Medulla oblongata (tissue), 1 donor: ENCODE measurements at regions not wholly inside any gene's neighbourhood (a gene's known extent, or its start where the extent isn't known, plus 50 kb on each side); places are given as distances from the start of the nearest gene placed in this dataset.
"Not testable (repeated sequence)": the region's sequence is repeated elsewhere in the genome, so short reads cannot be mapped to it uniquely, and the experiment has no call there.

Experiments
- DNase-seq: peaks from one replicate; pipeline ENCODE4 v3.0.0-alpha.2; 2015; ENCODE audit errors: extremely low spot score

DNA sequence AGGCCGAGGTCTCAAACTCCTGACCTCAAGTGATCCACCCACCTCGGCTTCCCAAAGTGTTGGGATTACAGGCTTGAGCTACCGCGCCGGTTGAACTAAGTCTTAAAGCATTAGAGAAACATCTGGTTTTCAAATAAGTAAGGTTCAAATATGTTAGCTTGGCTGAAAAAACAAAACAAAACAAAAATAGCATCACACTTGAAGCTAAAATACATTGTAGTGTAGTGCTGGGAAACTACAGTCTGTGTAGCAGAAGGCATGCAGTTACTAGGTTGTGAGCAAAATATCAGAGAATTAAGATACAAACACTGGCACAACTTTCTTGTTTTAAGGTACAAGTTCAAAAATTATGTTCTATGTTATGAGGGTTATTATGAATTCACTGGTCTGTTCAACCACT is 224.8 kb upstream of the CHORDC1 start:
- DNase-seq: no peak

DNA sequence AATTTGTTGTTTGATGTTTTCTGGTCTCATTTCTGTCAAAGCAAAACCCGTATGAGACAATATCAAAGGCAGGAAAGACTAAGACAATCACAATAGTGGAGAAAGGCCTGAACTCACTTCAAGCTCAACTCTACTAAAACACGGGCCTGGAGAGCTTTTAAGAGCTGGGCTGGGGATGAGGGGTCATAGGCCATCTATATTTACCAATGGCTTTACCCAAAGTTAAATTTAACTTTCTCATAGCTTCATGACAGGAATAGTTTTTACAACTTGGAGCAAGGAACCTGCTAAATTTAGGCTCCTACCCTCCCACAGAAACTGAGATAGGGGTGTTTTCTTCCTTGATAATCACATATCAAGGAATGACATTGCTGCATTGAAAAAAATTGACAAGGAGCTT is 223.4 kb upstream of the CHORDC1 start:
- no peak for DNase-seq

DNA sequence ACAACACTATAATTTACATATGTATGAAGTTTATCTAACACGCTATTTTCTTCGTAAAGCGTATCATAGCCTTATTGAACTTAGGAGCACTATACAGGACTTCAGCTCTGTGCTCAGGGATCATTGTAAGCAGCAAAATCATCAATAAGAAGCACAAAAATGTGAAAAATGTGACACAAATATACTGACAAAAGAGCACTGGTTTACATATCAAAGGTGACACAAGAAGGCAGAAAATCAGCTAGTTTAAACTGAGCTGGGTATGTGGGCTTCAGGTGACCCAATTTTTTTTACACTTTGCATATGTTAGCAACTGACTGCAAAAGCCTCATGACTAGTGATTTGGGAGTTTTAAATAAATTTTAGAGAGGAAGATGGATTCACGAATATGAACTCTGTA is 215.2 kb upstream of the CHORDC1 start:
- DNase-seq: no peak

DNA sequence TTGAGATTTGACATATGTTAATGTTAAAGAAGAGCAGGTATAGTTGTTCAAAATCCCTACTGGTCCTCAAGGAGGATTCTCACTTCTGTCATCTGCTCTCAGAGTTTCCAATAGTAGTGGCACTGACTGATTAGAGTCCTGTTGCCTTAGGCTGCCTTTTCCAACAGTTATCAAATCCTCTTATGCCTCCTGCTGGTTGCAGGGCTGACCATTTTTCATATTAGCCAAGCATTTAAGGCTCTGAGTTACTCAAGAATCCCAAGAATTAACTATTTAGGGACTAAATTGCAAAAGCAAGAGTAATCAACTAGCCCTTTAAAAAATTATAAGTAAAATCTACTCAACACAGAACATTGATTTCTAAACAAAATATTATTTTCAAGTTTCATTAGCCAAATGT is 212.0 kb upstream of the CHORDC1 start:
- peak; percentile 29 for DNase-seq

DNA sequence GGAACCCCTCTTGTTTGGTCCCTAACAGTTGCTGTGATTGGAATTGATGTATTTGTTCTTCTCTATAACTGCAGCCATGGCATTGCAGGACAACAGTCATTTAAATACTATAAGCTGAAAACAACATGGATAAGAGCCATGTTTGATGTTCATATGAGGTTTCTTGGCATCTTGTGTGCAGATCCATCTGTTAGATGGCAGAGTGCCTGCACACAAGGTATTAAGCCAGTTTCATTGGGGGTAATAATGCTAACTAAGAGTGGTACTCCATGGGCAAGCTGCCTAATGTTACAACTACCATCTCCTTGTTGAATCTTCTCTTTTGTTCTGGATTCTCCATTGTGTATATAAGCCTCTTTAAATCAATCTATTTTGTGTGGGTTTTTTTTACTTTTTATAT is 206.0 kb upstream of the CHORDC1 start:
- no peak for DNase-seq

DNA sequence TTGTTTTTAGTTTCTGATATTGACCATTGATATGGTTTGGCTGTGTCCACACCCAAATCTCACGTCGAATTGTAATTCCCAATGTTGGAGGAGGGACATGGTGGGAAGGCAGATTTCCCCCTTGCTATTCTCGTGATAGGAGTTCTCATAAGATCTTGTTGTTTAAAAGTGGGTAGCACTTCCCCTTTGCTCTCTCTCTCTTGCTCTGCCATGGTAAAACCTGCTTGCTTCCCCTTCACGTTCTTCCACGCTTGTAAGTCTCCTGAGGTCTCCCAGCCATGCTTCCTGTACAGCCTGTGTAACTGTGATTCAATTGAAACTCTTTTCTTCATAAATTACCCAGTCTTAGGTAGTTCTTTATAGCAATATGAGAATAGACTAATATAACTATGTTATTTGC is 203.6 kb upstream of the CHORDC1 start:
- no peak for DNase-seq

DNA sequence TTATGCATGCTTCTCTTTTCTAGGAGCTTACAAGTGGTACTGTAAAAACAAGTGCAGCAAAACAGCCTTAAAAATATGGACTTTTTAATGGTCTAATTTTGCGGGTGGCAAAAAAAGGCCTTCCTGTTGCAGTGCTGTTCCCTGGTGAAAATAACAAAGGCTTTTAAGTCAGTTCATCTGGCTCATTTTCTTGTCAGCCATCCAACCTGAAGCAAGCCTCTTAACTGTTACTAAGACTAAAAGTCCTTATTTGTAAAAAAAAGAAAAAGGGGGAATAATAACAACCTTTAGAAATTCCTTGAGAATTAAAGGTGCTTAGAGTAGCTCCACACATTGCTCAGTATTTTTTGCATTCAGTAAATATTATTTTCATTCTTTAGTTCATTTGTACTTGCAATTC is 200.5 kb upstream of the CHORDC1 start:
- peak; percentile 55 for DNase-seq

DNA sequence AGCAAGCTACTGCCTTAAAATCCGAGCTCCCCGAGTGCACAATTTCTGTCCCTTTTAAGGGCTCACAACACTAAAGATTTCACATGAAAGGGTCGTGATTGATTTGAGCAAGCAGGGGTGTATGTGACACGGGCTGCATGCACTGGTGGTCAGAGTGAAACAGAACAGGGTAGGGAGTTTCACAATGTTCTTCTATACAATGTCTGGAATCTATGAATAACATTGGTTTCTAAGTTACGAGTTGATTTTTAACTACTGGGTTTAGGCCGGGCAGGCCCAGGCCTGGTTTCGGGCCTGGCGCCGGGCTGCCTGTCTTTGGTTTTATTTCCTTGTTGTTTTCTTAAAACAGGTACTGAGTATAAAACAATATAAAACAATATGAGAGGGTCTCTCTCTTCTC is 199.9 kb upstream of the CHORDC1 start:
- DNase-seq: not testable (repeated sequence)

DNA sequence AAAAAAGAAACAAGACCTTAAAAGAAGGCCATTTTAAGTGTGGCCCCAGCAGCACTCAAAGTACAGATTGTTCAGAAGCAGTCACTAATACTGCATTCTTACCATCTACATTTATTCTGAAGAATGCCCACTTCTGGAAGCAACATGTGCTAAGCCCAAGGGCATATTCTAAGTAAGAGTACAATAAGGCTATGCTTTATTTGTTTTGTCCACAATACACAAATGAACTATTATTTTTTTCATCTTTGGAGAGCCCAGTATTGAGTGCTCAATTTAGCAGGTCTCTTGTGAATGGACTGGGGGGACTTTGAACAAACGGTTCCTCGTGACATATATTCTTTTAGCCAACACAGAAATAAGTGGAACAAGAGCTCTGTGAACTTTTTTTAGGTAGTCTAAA is 191.4 kb upstream of the CHORDC1 start:
- no peak for DNase-seq

DNA sequence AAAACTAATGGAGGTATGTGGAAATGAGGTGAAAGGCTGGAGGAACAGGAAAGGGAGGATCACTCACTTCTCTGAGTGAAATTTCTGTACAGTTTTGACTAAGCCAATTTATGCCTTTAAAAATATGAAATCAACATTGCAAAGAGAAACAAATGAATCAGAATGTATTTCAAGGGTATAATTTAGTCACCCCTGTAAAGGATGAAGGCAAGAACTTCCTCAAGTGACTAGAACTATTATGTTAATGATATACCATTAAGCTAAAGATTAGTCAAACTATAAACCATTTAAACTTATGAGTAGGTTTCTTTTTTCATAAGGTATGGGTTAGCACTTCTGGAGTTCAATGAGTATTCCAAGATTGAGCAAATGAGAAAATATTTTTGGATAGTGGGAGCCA is 184.5 kb upstream of the CHORDC1 start:
- no peak for DNase-seq

DNA sequence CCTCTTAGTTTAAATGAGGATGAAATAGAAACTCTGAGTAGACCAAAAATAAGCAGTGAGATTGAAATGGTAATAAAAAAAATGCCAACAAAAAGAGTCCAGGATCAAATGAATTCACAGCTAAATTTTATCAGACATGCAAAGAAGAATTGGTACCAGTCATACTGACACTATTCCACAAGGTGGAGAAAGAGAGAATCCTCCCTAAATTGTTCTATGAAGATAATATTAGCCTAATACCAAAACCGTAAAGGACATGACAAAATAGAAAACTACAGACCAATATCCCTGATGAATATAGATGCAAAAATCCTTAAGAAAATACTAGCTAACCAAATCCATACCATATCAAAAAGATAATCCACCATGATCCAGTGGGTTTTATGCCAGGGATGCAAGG is 169.8 kb upstream of the CHORDC1 start:
- DNase-seq: no peak

DNA sequence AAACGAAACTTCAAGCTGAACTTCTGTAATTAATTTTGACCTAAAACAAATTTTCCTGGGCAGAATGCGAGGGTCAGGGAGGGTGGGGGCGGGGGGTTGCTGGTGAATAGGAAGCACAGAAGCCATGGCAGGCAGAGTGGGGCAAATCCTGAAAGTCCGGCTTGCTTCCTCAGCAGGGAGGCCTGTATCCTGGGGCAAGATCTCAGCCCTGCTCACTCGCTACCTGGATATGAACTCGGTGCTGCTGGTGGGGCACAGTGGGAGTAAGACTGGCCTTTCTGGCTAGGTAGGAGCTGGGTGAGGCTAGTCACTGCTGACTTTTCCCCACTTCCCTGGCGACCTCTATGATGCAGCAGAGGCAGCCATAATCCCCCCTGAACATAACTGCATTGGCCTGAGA is 168.9 kb upstream of the CHORDC1 start:
- DNase-seq: no peak

DNA sequence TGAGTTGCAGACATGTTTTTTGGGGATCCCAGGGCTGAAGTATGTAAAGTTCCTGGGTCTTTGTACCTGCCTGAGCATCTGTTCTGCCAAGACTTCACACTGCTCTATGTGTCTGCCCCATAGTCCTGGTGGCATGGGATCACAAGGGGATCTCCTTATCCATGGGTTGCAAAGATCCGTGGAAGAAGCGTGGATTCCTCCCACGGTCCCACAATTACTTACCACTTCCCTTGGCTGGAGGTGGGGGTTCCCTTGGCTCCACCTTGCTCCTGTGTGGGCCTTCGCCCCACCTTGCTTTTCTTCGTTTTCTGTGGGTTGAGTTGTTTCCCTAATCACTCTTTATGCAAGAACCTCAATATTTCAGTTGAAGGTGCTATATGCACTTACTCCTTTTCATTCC is 157.4 kb upstream of the CHORDC1 start:
- DNase-seq: no peak

DNA sequence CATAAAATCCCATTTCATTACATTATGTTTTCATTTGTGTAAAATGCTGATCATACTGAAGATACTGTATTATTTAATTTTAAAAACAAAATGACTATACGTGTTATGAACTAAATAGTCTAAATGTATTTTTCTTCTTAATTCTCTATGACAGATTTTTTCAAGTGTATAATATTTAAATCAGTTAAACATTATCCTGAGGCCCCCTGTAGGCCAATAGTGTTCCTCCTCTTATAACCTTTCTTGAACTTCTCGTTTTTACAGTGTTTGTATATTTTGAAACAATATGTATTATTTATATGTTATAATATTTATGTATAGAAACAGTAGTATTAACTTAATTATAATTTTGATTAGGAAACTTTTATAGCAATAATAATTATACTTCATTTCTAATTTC is 151.1 kb upstream of the CHORDC1 start:
- DNase-seq: no peak

DNA sequence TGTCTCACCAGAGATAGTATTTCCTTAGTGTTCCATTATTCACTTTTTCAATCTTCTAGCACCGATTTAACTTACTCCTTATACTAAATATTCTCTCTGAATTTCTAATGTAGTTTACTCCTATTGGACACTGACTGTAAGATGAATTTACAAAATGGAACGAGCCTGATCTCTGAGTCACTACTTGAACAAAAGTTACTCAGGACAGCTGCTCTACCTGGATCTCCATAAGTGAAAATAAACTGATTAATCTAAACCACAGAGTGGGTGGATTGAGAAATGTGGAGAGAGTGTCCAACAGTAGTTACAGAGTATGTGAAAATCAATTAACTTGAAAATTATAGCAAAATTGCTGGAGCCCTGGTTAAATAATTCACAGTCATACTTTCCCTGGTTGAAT is 141.7 kb upstream of the CHORDC1 start:
- DNase-seq: no peak

DNA sequence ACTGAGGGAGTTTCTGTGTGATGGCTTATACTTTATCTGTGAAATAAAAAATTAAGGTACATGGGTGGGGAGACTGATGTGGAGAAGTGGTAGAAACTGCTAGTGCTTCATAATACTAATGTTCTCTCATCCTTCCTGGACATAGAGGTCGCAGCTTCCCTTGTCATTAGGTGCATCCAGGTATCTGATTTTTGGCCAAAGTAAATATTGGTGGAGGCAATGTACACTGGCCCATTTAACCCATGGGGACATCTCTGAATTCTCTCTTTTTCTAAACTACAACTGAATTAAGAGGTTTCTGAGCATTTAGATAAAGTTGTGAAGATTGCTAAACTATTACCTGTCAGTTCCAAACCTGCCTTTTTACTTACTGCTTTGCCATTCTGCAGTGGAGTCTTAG is 140.9 kb upstream of the CHORDC1 start:
- DNase-seq: no peak

DNA sequence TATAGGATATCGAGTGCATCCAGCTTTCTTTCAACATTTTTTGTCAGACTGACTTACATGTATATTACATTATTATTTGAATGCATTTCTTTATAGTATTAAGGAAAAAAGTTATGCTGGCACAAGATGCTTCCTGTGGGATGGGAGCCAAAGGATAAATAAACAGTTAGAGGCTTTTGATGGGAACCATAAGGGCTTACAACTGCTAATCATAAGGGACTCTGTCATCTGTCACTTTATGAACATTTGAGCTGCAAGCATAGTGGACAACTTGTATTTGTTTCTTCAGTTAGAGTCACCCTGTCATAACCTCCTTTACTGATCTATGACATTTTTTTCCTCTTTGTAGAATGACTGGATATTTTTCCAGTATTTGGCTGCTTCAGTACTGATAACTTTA is 132.4 kb upstream of the CHORDC1 start:
- no peak for DNase-seq

DNA sequence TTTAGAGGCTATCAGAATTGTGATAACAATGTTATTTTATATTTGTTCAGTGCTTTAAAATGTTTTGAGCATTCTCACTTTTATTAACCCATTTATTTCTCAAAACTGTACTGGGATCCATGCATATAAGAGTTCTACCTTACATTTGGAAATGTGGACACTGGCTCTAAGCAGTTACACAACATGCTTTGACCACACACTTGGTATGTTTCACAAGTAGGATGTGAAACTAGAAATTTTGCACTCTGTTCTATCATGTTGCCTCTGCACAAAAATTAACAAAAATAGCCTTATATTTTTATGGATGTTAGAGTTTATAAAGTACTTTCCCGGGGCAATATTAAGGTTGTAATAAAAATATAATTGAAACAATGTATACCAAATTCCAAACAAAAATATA is 126.9 kb upstream of the CHORDC1 start:
- DNase-seq: no peak

DNA sequence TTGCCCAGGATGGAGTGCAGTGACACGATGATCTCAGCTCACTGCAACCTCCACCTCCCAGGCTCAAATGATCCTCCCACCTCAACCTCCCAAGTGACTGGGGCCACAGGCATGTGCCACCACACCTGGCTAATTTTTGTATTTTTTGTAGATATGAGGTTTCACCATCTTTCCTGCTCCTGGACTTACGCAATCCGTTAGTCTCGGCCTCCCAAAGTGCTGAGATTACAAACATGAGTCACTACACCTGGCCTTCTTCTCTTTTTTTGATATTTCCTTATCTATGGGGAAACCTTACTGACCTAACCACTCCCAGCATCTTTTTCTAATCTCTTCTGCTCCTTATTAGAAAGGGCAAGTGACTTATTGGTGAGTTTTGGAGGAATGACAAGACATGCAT is 121.7 kb upstream of the CHORDC1 start:
- no peak for DNase-seq

DNA sequence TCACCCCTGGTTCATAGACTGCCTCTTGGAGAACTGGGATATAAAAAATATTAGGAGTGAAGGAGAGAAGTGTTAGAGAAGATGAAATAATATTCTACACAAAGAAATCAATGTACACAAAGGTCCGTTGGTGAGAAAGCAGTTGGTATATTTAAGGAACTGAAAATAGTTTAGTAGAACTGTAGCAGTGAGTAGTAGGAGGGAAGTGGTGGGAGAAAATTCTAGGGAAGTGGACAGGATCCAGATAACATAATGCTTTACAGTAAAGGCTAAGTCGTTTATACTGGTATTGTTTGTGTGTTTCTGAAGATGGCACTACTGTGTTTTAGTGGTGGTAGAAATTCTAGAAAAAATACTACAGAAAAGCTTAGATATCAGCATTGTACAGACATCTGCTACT is 120.8 kb upstream of the CHORDC1 start:
- peak; percentile 25 for DNase-seq

DNA sequence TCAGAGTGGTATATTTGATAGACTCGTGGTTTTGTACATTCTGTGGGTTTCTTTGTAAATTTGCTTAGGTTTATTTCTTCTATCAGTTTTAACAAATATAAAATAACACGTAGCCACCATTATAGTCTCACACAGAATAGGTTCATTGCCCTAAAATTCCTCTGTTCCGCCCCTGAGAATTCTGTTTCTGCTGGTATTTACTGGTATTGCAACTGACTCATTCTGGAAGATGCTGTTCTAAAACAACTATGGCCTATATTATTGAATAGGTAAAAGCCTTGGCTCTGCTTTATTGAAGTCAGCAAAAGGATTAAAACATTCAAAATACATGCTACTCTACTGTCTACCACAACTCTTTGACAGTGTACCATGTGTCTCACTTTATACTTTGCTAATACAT is 119.1 kb upstream of the CHORDC1 start:
- DNase-seq: no peak

DNA sequence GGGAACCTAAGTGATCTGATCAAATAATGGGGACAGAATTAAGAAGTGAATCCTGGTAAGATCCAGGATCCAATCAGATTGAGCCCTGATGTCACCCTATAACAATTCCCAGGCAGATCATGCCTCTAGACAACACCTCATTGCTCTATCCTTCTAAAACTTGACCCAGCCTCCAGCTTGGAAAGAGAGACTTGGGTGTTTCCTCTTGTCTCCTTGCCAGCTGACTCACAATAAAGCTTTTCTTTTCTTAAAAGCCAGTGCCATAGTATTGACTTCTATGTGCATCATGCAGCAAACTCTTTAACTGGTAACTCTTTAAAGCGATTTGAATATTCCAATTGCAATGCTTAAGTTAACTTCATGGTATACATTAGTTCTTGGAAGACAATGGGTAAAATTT is 109.6 kb upstream of the CHORDC1 start:
- DNase-seq: no peak

DNA sequence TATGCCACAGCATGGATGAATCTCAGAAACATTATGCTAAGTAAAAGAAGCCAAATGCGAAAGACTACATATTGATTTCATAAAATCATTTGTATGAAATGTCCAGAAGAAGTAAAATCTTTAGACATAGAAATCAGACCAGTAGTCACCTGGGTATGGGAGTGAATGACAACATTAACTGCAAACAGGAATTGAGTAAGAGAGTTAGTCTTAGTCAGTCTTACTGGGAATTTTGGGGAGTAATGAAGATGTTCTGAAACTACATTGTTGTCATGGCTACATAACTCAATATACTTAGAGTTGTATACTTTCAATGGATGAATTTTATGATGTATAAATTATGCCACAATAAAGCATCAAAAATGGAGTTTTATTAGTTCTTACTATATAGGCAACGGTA is 107.8 kb upstream of the CHORDC1 start:
- no peak for DNase-seq

DNA sequence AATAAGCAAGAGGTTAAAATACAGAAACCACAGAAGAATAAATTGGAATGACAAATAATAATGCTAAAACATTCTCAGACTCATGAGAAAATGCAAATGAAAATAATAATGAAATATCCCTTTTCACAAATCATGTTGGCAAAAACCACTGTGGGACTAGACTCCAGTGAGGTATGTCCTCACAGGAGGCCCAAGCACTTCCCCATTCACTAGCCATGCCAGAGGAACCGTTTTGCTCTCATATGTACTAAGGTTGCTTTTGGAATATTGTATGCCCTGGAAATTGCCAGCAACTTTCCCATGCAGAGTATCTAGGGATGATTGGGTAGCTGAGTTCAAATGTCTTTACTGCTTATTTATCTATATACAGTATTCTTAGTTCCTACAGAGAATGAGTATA is 106.2 kb upstream of the CHORDC1 start:
- DNase-seq: no peak

DNA sequence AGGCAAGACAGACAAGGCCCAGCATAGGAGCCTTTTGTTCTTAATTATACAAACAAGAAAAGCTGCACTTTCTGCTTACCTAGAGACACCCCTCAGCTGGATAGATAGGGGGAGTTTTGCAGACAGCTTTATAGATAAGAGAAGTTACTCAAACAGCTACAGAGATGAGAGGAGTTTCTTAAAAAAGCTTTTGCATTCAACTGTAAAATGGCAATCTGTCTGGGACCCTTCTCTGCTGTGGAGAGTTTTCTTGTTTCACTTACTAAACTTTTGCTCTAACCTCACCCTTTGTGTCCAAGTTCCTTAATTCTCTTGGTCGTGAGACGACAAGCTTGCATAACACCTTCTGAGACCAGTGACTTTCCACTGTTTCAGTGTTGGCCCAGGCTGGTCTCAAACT is 103.8 kb upstream of the CHORDC1 start:
- no peak for DNase-seq
